NAMALWA (cell line): ENCODE measurements at regions not wholly inside any gene's neighbourhood (a gene's known extent, or its start where the extent isn't known, plus 50 kb on each side); places are given as distances from the start of the nearest gene placed in this dataset.

ENCODE experiments used
- DNase-seq: peaks from one replicate; pipeline ENCODE4 v3.0.0-alpha.2; 2015; ENCODE audit warnings: low spot score

- no peak for DNase-seq
Measured at GRCh38 chr4:181619651-181620050, 623.6 kb upstream of the TENM3 start.

GRCh38 chr4:181637186-181638105, 605.8 kb upstream of the TENM3 start:
- no peak for DNase-seq

GRCh38 chr4:181643466-181643865, 599.7 kb upstream of the TENM3 start:
- DNase-seq, result no peak

GRCh38 chr4:181645489-181645888, 597.7 kb upstream of the TENM3 start:
- no peak for DNase-seq

- no peak for DNase-seq
Measured at GRCh38 chr4:181646864-181647263, 596.3 kb upstream of the TENM3 start.

GRCh38 chr4:181647396-181648147, 595.6 kb upstream of the TENM3 start:
- DNase-seq, result no peak

GRCh38 chr4:181650033-181650825, 593.0 kb upstream of the TENM3 start:
- no peak for DNase-seq

GRCh38 chr4:181656748-181657147, 586.5 kb upstream of the TENM3 start:
- DNase-seq, result no peak

GRCh38 chr4:181659202-181659601, 584.0 kb upstream of the TENM3 start:
- no peak for DNase-seq

- DNase-seq, result no peak
Measured at GRCh38 chr4:181659876-181660275, 583.3 kb upstream of the TENM3 start.

- no peak for DNase-seq
Measured at GRCh38 chr4:181661090-181661489, 582.1 kb upstream of the TENM3 start.

- DNase-seq, result no peak
Measured at GRCh38 chr4:181661923-181662322, 581.3 kb upstream of the TENM3 start.

- no peak for DNase-seq
Measured at GRCh38 chr4:181662383-181662782, 580.8 kb upstream of the TENM3 start.

- DNase-seq, result no peak
Measured at GRCh38 chr4:181670506-181670905, 572.7 kb upstream of the TENM3 start.

GRCh38 chr4:181671672-181672071, 571.5 kb upstream of the TENM3 start:
- DNase-seq, result no peak

- no peak for DNase-seq
Measured at GRCh38 chr4:181672751-181673150, 570.5 kb upstream of the TENM3 start.

GRCh38 chr4:181674315-181674875, 568.8 kb upstream of the TENM3 start:
- DNase-seq, result no peak

GRCh38 chr4:181676546-181676945, 566.7 kb upstream of the TENM3 start:
- no peak for DNase-seq

GRCh38 chr4:181677201-181677600, 566.0 kb upstream of the TENM3 start:
- DNase-seq, result no peak

- DNase-seq, result no peak
Measured at GRCh38 chr4:181677621-181678020, 565.6 kb upstream of the TENM3 start.

- no peak for DNase-seq
Measured at GRCh38 chr4:181679754-181680153, 563.4 kb upstream of the TENM3 start.
